GM12872 (cell line): ENCODE measurements at regions not wholly inside any gene's neighbourhood (a gene's known extent, or its start where the extent isn't known, plus 50 kb on each side); places are given as distances from the start of the nearest gene placed in this dataset.

ENCODE experiments used
- CTCF ChIP-seq: IDR thresholded peaks from 3 replicates; pipeline ENCODE4 v1.5.1; 2011; ENCODE audit warnings: low read depth, mild to moderate bottlenecking, low read length, moderate library complexity; ENCODE audit not compliant: insufficient read depth

GRCh38 chr1:198923993-198924392, 285.2 kb downstream of the PTPRC start:
- no peak for TF ChIP-seq CTCF

- no peak for TF ChIP-seq CTCF
These were observed 286.7 kb downstream of the PTPRC start for GRCh38 chr1:198925567-198925966.

DNA sequence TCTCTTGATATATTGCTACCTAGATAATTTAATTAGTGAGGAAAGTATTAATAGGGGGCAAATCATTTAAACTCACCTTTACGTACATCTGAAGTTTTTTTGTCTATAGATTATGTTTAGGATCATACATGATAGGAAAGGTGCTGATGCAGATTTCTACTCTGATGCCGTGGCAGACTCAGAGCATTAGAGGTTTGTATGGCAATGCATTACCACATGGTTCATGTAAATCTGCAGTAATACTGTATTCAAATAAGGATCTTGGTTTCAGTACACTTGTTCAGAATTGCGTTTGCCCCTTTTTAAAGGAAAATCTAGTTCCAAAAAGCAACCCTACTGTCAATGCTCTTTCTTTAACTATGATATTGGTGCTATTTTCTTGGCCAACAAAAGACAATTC, 288.3 kb downstream of the PTPRC start:
- no peak for TF ChIP-seq CTCF

DNA sequence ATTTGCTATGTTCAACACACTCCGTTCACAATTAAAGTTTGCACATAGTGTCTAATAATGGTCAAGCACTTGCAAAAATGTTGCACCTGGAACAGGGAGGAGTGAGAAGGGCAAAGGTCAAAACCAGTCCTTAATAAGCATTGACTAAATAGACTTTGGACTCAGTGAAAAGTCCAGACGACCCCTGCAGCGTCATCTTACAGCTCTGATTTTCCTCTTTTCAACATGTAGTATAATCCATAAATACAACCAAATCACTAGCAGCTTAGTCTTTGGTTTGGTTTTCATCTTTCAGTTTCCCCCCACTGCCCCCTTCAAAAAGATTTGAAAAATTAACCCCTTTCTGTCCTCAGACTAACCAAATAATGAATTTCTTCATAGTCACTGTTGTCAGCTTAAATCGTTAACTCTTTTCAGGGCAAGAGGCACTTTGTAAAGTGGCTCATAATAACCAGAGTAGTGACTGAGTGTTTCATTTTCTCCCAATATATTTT, 290.3 kb downstream of the PTPRC start:
- TF ChIP-seq CTCF = no peak

DNA sequence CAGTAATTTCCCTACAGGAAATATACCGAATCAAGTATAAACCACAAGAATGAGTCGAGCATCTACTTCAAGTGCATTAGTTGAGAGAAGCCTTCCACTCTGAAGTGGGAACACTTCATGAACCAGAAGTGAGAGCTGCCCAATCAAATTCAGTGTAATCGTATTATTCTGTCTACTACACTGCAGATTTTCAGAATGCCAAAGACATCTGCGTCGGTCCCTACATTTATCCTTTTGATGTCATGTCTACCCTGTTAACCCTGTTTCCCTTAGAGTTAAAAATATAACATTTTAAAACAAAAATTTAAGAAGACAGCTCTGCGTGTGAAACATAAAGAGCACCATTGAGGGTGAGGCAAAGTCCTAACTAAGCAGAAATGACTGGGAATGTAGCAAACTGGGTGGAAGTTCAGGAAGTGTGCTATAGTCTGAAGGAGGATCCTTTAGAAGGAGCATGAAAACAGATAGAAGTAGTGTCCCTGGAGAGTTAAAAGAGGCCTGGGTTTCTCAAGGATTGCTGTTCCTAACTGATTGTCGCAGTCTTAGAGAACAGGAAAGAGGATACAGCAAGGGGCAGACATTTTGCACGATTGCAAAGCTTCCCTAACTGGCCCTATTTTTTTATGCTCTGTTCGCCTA, 291.2 kb downstream of the PTPRC start:
- no peak for TF ChIP-seq CTCF

DNA sequence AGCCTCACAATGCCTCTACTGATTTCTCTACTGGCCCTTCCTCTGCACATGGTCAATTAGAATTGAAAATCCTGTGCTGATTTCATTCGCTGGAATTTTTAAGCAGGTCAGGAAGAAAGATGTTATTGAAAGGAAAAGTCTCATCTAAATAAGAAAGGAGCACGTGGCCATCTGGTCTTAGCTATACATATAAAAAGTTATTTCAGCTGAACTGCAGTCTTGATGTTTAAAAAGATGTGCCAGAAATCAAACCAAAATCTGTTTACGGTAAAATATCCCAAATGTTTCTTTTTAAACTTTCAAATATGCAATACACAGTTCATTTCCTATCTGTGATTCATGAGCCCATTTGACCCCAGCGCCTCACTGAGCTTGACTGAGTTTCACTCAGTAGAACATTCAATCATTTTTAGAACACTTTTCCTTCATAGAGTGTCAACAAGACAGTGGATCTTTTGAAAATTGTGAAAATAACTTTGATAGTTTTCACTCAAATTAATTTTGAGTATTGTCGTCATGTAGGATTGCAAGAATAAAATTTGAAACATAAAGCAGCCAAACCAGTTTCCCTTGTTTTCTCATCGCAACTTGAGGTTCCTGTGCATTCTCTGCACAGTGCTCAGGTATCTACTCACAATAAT, 293.6 kb downstream of the PTPRC start:
- no peak for TF ChIP-seq CTCF

DNA sequence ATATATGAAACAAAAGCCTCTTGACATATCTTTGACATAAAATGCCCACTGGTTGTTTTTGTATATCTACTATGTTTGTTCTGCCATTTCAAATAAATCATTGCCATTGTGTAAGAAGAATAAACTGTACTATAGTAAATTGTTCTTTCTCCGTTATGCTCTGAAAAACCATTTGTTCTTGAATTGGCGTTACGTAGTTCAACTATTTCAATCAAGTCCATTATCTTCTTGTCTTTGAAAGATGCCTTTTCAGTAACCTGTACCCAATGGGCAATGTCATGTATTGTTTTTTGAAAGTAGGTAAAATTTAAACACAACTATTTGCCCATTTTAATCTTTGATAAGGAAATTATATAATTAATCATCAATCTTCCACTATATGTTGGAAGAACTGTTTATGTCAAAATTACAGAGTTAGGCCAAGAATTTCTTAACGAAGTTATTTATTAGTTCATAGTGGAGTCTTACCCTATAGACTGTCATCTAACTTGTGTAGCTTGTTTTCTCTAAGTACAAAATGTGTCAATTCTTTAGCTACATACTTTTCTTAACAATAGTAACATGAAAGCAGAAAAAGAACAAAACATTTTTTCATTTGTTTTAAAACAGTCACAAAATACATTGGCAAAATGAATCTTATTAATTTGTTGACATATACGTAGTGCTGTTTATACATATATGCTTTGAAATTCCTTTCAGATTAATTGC, 294.8 kb downstream of the PTPRC start:
- TF ChIP-seq CTCF = no peak
